ENCODE measurements at regions not wholly inside any gene's neighbourhood (a gene's known extent, or its start where the extent isn't known, plus 50 kb on each side); places are given as distances from the start of the nearest gene placed in this dataset.

DNA sequence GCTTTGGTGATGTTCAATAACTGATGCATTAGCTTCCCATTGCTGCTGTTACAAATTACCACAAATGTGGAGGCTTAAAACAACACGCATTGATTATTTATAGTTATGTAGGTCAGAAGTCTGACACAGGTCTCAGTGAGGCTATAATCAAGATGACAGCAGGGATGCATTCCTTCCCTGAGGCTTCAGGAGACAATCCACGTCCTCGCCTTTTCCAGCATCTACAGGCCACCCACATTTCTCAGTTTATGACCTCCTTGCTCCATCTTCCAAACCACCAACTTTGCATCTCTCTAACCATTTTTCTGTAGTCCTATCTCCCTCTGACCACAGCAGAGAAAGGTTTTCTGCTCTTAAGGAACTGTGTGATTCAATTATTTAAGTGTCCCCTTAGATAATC is 92.5 kb downstream of the GASK1B start:
- H3K27me3 ChIP-seq (ENCODE audit: low read length) = no peaks in the 10 kb centered on the region
- no peaks in the 10 kb centered on the region for H3K36me3 ChIP-seq (ENCODE audit: low read depth, low read length)
- no peaks in the 10 kb centered on the region for H3K79me2 ChIP-seq (ENCODE audit: low read length)
- H4K20me1 ChIP-seq (ENCODE audit: low read length) = no peaks in the 10 kb centered on the region
- H3K9ac ChIP-seq (ENCODE audit: low read length) = no peak overlapping the region
- ATAC-seq (no peak), DNase-seq (no peak)
- POLR2A ChIA-PET (ENCODE audit: unreplicated experiment) = no interaction called here
- TF ChIP-seq EZH2phosphoT487 (IDR thresholded peaks at IDR 0.05; ENCODE audit: borderline replicate concordance, low read length) (no peak), EZH2 (IDR thresholded peaks at IDR 0.05; ENCODE audit: low read length, unreplicated experiment) (no peak)
- TF ChIP-seq, protein P1, sequence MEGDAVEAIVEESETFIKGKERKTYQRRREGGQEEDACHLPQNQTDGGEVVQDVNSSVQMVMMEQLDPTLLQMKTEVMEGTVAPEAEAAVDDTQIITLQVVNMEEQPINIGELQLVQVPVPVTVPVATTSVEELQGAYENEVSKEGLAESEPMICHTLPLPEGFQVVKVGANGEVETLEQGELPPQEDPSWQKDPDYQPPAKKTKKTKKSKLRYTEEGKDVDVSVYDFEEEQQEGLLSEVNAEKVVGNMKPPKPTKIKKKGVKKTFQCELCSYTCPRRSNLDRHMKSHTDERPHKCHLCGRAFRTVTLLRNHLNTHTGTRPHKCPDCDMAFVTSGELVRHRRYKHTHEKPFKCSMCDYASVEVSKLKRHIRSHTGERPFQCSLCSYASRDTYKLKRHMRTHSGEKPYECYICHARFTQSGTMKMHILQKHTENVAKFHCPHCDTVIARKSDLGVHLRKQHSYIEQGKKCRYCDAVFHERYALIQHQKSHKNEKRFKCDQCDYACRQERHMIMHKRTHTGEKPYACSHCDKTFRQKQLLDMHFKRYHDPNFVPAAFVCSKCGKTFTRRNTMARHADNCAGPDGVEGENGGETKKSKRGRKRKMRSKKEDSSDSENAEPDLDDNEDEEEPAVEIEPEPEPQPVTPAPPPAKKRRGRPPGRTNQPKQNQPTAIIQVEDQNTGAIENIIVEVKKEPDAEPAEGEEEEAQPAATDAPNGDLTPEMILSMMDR (conservative IDR thresholded peaks at IDR 0.05; ENCODE audit: low read depth, low read length) = no peak
- H3K4me2 ChIP-seq (ENCODE audit: low read length) = no peak overlapping the region
- H3K27ac ChIP-seq (ENCODE audit: low read length) = no peak overlapping the region
- CTCF ChIA-PET = no interaction called here
- BruUV-seq (replicated peaks) = no TSS peak
- H3K9me3 ChIP-seq (ENCODE audit: low read length) = no peaks in the 10 kb centered on the region
- no peaks in the 10 kb centered on the region for H3K9me2 ChIP-seq (replicated peaks; ENCODE audit: low read length)
- no peaks in the 10 kb centered on the region for H3F3A ChIP-seq (ENCODE audit: low read length, unreplicated experiment)
- no peaks in the 10 kb centered on the region for H3K4me1 ChIP-seq (ENCODE audit: insufficient read depth, low read length)
- no peak overlapping the region for H3K4me3 ChIP-seq (ENCODE audit: low read length)
- intact Hi-C loops (cut with micrococcal nuclease) = no loop called here
- H2AFZ ChIP-seq (ENCODE audit: low read length) = no peak overlapping the region

DNA sequence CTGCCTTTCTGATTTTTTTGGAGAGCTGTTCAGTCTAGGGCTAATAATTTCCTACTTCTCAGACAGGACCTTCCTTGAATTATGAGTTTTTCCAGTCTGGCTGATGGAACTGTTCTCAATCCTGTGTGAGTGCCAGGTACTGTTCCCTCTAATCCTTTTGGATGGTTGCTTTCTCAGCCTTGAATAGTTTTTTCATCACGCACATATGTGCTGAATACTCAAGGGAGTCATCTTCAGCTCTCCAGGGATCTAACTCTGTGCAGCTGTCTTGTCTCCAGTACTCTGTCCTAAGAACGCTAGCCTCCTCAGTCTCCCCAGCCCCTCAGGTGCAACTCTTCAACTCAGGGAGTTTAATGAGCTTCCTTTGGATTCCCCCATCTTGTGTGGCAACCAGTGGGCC is 93.2 kb downstream of the GASK1B start:
- no peaks in the 10 kb centered on the region for H3K4me1 ChIP-seq (ENCODE audit: insufficient read depth, low read length)
- H3K4me3 ChIP-seq (ENCODE audit: low read length) = no peak overlapping the region
- no peak for TF ChIP-seq EZH2phosphoT487 (IDR thresholded peaks at IDR 0.05; ENCODE audit: borderline replicate concordance, low read length)
- TF ChIP-seq, protein P1 (conservative IDR thresholded peaks at IDR 0.05; ENCODE audit: low read depth, low read length) = no peak
- no peak for TF ChIP-seq EZH2 (IDR thresholded peaks at IDR 0.05; ENCODE audit: low read length, unreplicated experiment)
- H3K9me2 ChIP-seq (replicated peaks; ENCODE audit: low read length) = no peaks in the 10 kb centered on the region
- ATAC-seq (no peak), DNase-seq (no peak)
- no peak overlapping the region for H2AFZ ChIP-seq (ENCODE audit: low read length)
- no peak overlapping the region for H3K4me2 ChIP-seq (ENCODE audit: low read length)
- intact Hi-C loops (cut with micrococcal nuclease) = no loop called here
- H3K27ac ChIP-seq (ENCODE audit: low read length) = no peak overlapping the region
- H3K9me3 ChIP-seq (ENCODE audit: low read length) = no peaks in the 10 kb centered on the region
- POLR2A ChIA-PET (ENCODE audit: unreplicated experiment) = no interaction called here
- H3K9ac ChIP-seq (ENCODE audit: low read length) = no peak overlapping the region
- CTCF ChIA-PET = no interaction called here
- no peaks in the 10 kb centered on the region for H3K79me2 ChIP-seq (ENCODE audit: low read length)
- H4K20me1 ChIP-seq (ENCODE audit: low read length) = no peaks in the 10 kb centered on the region
- H3F3A ChIP-seq (ENCODE audit: low read length, unreplicated experiment) = no peaks in the 10 kb centered on the region
- H3K27me3 ChIP-seq (ENCODE audit: low read length) = no peaks in the 10 kb centered on the region
- no TSS peak for BruUV-seq (replicated peaks)
- no peaks in the 10 kb centered on the region for H3K36me3 ChIP-seq (ENCODE audit: low read depth, low read length)

DNA sequence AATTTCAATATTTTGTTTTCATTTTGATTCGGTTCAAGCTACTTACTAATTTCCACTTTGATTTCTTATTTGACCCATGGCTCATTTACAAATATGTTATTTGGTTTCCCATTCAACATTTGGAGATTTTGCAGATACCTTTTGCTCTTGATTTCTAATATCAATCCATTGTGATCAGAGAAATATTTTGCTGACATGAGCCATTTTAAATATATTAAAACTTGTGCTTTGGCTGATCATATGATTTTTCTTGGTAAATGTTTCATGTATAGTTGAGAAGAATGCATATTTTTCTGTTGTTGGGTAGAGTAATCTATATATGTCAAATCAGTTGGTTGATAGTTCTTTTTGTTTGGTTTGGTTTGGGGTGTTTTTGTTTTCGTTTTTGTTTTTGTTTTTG is 95.0 kb downstream of the GASK1B start:
- no peaks in the 10 kb centered on the region for H3K9me3 ChIP-seq (ENCODE audit: low read length)
- no peak overlapping the region for H3K4me2 ChIP-seq (ENCODE audit: low read length)
- TF ChIP-seq EZH2 (IDR thresholded peaks at IDR 0.05; ENCODE audit: low read length, unreplicated experiment) = no peak
- TF ChIP-seq, protein P1 (conservative IDR thresholded peaks at IDR 0.05; ENCODE audit: low read depth, low read length) = no peak
- no peak for TF ChIP-seq EZH2phosphoT487 (IDR thresholded peaks at IDR 0.05; ENCODE audit: borderline replicate concordance, low read length)
- BruUV-seq (replicated peaks) = no TSS peak
- intact Hi-C loops (cut with micrococcal nuclease) = no loop called here
- ATAC-seq = no peak
- no peak overlapping the region for H3K27ac ChIP-seq (ENCODE audit: low read length)
- H3F3A ChIP-seq (ENCODE audit: low read length, unreplicated experiment) = no peaks in the 10 kb centered on the region
- H3K27me3 ChIP-seq (ENCODE audit: low read length) = no peaks in the 10 kb centered on the region
- no peak overlapping the region for H3K9ac ChIP-seq (ENCODE audit: low read length)
- H3K4me3 ChIP-seq (ENCODE audit: low read length) = no peak overlapping the region
- H3K4me1 ChIP-seq (ENCODE audit: insufficient read depth, low read length) = no peaks in the 10 kb centered on the region
- no peak for DNase-seq
- H3K79me2 ChIP-seq (ENCODE audit: low read length) = no peaks in the 10 kb centered on the region
- POLR2A ChIA-PET (ENCODE audit: unreplicated experiment) = no interaction called here
- H2AFZ ChIP-seq (ENCODE audit: low read length) = no peak overlapping the region
- CTCF ChIA-PET = no interaction called here
- no peaks in the 10 kb centered on the region for H4K20me1 ChIP-seq (ENCODE audit: low read length)
- no peaks in the 10 kb centered on the region for H3K9me2 ChIP-seq (replicated peaks; ENCODE audit: low read length)
- no peaks in the 10 kb centered on the region for H3K36me3 ChIP-seq (ENCODE audit: low read depth, low read length)
